Brain microvascular endothelial cell (primary cell): ENCODE measurements at regions not wholly inside any gene's neighbourhood (a gene's known extent, or its start where the extent isn't known, plus 50 kb on each side); places are given as distances from the start of the nearest gene placed in this dataset.
A peak's percentile ranks its signal among the peaks of the same experiment; 100 is the strongest.

Experiments used
- DNase-seq: peaks from one replicate; pipeline ENCODE4 v3.0.0-alpha.2; 2020
- H3K27ac ChIP-seq: fragments of 250-450 bp; sonication (Bioruptor Pico); 2 replicates; pipeline ENCODE4 v1.5.1; 2020; ENCODE audit warnings: mild to moderate bottlenecking, moderate library complexity
- H3K27me3 ChIP-seq: fragments of 250-450 bp; sonication (Bioruptor Pico); replicated peaks from 2 replicates; pipeline ENCODE4 v1.5.1; 2020; ENCODE audit warnings: mild to moderate bottlenecking
- H3K36me3 ChIP-seq: fragments of 250-450 bp; sonication (Bioruptor Pico); replicated peaks from 2 replicates; pipeline ENCODE4 v1.5.1; 2020; ENCODE audit warnings: mild to moderate bottlenecking
- H3K4me3 ChIP-seq: 2 replicates; pipeline ENCODE4 v1.5.1; 2011; ENCODE audit warnings: low read depth, mild to moderate bottlenecking, control low read depth, low read length, moderate library complexity
- in situ Hi-C: cut with HindIII; loops from 2 replicates; pipeline ENCODE4 v1.10.0; 2017; ENCODE audit warnings: low sequenced_read_pairs, low pct_ligation_motif_present
- TF ChIP-seq, protein P1 (sequence below): IDR thresholded peaks from 2 replicates; pipeline ENCODE4 v1.5.1; 2011; ENCODE audit warnings: low read depth, mild to moderate bottlenecking, moderate library complexity, low read length, control low read depth, inconsistent platforms; ENCODE audit errors: missing control alignments

DNA sequence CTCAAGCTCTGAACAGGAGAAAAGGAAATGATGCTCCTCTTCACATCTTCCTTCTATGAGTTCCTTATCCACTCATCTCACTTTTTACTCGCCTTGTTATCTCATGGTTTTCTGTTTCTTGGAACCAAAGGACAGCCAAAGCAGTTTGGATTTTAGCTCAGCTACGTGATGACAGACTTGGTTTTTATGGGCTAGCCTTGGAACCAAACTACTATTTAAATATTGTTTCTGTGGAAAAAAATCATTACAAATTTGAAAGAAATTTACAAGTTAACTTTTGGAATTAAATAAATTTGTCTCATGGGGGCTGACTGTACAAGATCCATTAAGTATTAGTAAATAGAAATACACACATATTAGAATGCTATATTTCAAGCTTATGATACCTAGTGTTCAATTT, 727.8 kb upstream of the FANCL start:
- Histone ChIP-seq H3K27me3 (no peaks in the 10 kb centered on the region), H3K36me3 (no peaks in the 10 kb centered on the region), H3K27ac (no peak overlapping the region), H3K4me3 (no peak overlapping the region)
- in situ Hi-C loops: no loop called here
- TF ChIP-seq, protein P1, sequence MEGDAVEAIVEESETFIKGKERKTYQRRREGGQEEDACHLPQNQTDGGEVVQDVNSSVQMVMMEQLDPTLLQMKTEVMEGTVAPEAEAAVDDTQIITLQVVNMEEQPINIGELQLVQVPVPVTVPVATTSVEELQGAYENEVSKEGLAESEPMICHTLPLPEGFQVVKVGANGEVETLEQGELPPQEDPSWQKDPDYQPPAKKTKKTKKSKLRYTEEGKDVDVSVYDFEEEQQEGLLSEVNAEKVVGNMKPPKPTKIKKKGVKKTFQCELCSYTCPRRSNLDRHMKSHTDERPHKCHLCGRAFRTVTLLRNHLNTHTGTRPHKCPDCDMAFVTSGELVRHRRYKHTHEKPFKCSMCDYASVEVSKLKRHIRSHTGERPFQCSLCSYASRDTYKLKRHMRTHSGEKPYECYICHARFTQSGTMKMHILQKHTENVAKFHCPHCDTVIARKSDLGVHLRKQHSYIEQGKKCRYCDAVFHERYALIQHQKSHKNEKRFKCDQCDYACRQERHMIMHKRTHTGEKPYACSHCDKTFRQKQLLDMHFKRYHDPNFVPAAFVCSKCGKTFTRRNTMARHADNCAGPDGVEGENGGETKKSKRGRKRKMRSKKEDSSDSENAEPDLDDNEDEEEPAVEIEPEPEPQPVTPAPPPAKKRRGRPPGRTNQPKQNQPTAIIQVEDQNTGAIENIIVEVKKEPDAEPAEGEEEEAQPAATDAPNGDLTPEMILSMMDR: no peak
- DNase-seq: no peak

DNA sequence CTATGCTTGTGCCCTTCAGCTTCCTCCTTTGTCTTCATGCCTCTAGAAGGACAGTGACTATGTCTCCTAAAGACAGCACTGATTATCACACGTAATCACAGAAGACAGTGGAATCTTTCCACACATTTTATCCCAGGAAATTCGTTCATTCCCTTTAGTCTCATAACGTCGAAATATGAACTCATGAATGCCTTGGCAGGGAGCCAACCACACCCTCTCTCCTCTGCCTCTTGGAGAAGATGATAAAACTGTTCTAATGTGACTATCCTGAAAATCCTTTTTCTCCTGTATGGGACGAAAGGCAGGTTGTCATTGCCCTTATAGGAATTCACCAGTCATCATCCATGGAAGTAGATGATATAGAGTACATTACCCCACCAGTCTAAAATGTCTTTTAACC, 726.6 kb upstream of the FANCL start:
- in situ Hi-C loops: no loop called here
- DNase-seq: peak; percentile 18
- Histone ChIP-seq H3K4me3 (no peak overlapping the region), H3K27me3 (no peaks in the 10 kb centered on the region), H3K27ac (no peak overlapping the region), H3K36me3 (no peaks in the 10 kb centered on the region)
- TF ChIP-seq, protein P1: no peak

DNA sequence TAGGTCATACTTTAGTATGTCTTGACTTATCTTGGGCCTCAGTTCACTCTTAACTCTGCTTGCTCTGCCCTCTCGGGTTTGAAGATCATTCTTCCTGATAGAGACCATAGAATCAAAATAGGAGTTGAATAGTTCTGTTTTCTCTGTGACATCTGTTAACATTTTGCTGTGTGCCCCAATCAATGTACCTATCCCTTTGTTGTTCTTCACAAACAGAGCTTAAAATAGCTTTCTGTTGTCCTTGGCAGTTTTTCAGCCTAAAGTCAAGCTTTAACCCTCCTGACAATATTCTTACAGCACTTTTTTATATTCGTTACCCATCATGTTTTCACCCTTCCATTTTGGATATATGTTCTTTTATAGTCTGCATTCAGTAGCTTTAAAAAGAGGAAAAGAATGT, 724.5 kb upstream of the FANCL start:
- H3K36me3 ChIP-seq: no peaks in the 10 kb centered on the region
- H3K27ac ChIP-seq: no peak overlapping the region
- DNase-seq: no peak
- H3K27me3 ChIP-seq: no peaks in the 10 kb centered on the region
- in situ Hi-C loops: no loop called here
- H3K4me3 ChIP-seq: no peak overlapping the region
- TF ChIP-seq, protein P1: no peak

DNA sequence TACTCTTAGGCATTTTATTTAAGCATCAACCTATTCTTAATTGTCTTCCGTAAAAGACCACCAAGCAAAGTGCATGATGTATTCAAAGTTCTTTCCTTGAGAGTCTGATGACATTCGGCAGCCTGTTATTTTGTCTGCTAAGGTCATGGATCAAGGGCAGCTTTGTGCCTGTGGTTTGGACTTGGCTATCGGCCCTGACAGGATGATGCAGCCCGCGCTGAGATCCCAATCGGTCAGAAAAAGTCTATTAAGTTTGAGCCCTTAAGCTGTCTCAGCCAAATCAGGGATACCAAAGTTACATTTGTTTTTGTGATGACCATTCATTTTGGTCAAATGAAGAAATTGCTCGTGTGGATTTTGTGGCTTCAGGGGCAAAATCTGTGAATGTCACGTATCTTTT, 718.9 kb upstream of the FANCL start:
- in situ Hi-C loops: no loop called here
- H3K27me3 ChIP-seq: no peaks in the 10 kb centered on the region
- H3K27ac ChIP-seq: no peak overlapping the region
- no peaks in the 10 kb centered on the region for H3K36me3 ChIP-seq
- TF ChIP-seq, protein P1: no peak
- no peak for DNase-seq
- H3K4me3 ChIP-seq: no peak overlapping the region

DNA sequence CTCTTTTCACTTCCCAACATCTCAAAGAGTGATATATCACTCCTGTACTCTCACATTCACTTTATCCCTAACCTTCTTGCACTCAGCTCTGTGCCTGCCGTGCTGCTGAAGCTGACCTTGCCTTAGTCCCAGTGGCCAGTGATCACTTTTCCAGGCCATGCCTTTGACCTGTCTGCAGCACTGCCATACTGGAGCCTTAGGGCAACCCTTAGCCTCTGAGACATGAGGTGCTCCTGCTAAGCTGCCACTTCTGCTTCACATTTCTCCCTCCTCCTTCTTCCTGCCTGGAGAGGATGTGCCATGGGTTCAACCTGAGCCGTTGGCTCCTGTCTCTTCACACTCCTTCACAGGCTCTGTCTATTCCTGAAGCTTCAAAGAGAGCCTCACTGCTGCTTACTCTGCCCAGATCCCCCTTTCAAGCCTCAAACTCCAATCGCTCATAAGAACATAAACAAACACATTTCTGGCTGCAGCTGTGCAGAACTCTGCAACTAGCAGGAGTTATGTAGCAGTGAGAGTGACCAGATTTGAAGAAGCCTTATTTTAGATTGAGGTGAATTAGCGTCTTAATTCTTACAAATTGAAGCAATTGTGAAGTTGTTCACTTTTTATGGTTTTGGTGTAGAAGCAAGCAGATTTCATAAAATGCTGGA, 716.2 kb upstream of the FANCL start:
- Histone ChIP-seq H3K27ac (no peak overlapping the region), H3K4me3 (no peak overlapping the region), H3K27me3 (no peaks in the 10 kb centered on the region), H3K36me3 (no peaks in the 10 kb centered on the region)
- no peak for DNase-seq
- in situ Hi-C loops: no loop called here
- TF ChIP-seq, protein P1: no peak

DNA sequence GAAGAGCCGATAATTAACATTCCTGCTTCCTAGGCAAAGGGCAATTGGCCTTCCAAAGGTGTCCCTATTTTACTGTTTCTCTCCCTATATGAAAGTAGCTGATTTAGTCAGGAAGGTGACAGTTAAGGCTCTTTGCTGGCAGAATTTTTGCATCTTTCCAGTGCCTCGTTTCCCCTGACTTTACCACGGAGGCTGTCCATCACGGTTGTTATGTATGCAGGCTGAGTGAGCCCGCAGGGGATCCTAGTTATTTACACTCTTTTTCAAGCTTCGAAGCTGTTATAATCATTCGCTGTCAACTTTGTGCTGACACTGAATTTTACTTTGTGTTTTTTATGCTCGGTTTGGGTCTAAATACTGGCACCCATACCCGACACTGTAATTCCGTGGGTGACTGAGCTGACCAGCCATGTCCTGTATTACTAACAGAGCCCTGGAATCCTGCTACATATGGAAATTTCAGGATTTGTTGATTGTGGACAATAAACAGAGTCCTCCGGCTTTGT, 713.8 kb upstream of the FANCL start:
- DNase-seq: no peak

More for the DNA sequence above, 713.8 kb upstream of the FANCL start:
- Histone ChIP-seq H3K27me3 (no peaks in the 10 kb centered on the region), H3K27ac (no peak overlapping the region), H3K36me3 (no peaks in the 10 kb centered on the region), H3K4me3 (no peak overlapping the region)
- TF ChIP-seq, protein P1: no peak
- in situ Hi-C loops: no loop called here
